Erythroblast (primary cell): ENCODE measurements at regions not wholly inside any gene's neighbourhood (a gene's known extent, or its start where the extent isn't known, plus 50 kb on each side); places are given as distances from the start of the nearest gene placed in this dataset.

Source experiments
- DNase-seq, 2 experiments: peaks; one replicate each; lab custom pipeline; 2025; lab: John Stamatoyannopoulos, UW
- GATA1 ChIP-seq: IDR thresholded peaks from 2 replicates; pipeline ENCODE4 v1.6.1; 2011; ENCODE audit warnings: low read depth, mild to moderate bottlenecking, control low read depth, low read length, moderate library complexity
- POLR2A ChIP-seq: IDR thresholded peaks from 2 replicates; pipeline ENCODE4 v1.6.1; 2011; ENCODE audit warnings: mild to moderate bottlenecking, low read length

DNA sequence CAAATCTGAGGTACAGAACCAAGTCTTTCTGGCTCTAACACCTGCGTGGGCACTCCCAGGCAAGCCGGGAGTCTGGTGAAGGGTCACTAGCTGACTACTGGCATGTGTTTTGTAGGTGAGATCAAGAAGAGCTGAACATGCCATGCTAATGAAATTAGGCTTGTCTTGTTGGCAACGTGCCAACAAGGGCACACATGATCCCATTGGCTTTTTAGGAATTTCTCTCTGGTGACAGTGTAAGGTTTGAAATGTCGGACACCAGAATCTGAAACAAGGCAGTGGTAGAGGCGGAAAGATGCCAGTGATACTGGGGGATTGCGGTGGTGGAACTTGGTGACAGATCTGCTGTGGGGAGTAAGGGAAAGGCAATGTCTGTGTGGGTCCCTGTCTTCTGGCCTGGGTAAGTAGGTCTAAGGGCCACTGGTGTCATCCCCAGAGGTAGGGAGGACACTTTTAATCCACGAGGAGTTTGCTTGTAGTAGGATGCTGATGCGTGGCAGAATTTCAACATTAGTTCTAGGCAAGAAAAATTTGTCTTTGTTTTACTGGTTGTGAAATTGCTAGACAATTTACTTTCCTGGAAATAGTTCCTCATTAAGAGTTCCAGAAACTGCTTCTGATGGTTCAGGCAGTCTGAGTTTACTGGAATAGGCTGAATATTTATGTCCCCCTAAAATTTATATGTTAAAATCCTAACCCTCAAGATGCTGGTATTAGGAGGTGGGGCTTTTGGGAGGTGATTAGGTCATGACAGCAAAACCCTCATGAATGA is 52.6 kb upstream of the ACMSD start:
- DNase-seq, result no peak
- no peak for TF ChIP-seq POLR2A
- no peak for TF ChIP-seq GATA1

GRCh38 chr2:134788417-134788816 is 50.0 kb upstream of the ACMSD start:
- no peak for TF ChIP-seq POLR2A
- TF ChIP-seq GATA1, result no peak
- DNase-seq, result no peak
